ENCODE measurements at regions not wholly inside any gene's neighbourhood (a gene's known extent, or its start where the extent isn't known, plus 50 kb on each side); places are given as distances from the start of the nearest gene placed in this dataset.

GRCh38 chr10:8403711-8404371 is 349.4 kb downstream of the GATA3 start:
- POLR2A ChIA-PET (ENCODE audit: unreplicated experiment): interaction anchor here (0.6 kb wide), 1 partner anchor 210 kb away, joined by 5 read pairs; no protein-coding TSS in a partner anchor
- no CpG with 5 or more reads among the region's 4 CpGs for WGBS, 2 experiments (ENCODE audit: extremely low coverage in 2 of 2, insufficient read length in 1 of 2)
- in situ Hi-C loops (cut with MboI; ENCODE audit: low sequenced_read_pairs): no loop called here

More at GRCh38 chr10:8403711-8404371, 349.4 kb downstream of the GATA3 start:
- Histone ChIP-seq H3K23ac (ENCODE audit: low read depth, low read length) (no peak overlapping the region), H3K9me1 (ENCODE audit: insufficient read depth, low read length) (no peaks in the 10 kb centered on the region), H3K9ac (ENCODE audit: low read depth, low read length) (no peak overlapping the region), H3K4me2 (ENCODE audit: low read depth, low read length) (no peak overlapping the region), H3K4me3 (ENCODE audit: insufficient read depth, low read depth, low read length) (no peak overlapping the region), H3K56ac (ENCODE audit: extremely low read depth, insufficient read depth, low read length) (no peak overlapping the region), H3K14ac (replicated peaks; ENCODE audit: low read depth, low read length) (no peak overlapping the region), H4K91ac (ENCODE audit: insufficient read depth, low read depth, low read length) (no peak overlapping the region), H2BK5ac (ENCODE audit: low read depth, low read length, poor library complexity, severe bottlenecking) (no peak overlapping the region), H3K4ac (ENCODE audit: low read depth, low read length) (no peak overlapping the region), H4K20me1 (ENCODE audit: insufficient read depth, low read length) (no peaks in the 10 kb centered on the region), H2AK9ac (replicated peaks; ENCODE audit: low read depth, low read length, poor library complexity) (no peak overlapping the region), H2BK15ac (ENCODE audit: low read depth, low read length) (no peak overlapping the region), H4K8ac (ENCODE audit: low read depth in 2 of 2, low read length in 2 of 2) (no peak overlapping the region), H3K27ac (ENCODE audit: insufficient read depth, low read length) (no peak overlapping the region), H3K9me3 (ENCODE audit: control insufficient read depth, insufficient read depth, low read length) (peaks cover 7% of the 10 kb centered on the region; the same call in 1 of the 2 replicates), H4K5ac (ENCODE audit: low read depth, low read length) (no peak overlapping the region), H3K4me1 (ENCODE audit: control insufficient read depth, insufficient read depth, low read length) (no peaks in the 10 kb centered on the region), H2AFZ (replicated peaks; ENCODE audit: low read length, poor library complexity) (no peak overlapping the region), H3K27me3 (ENCODE audit: control insufficient read depth, insufficient read depth, low read length) (no peaks in the 10 kb centered on the region), H2AK5ac (ENCODE audit: low read depth, low read length) (no peak overlapping the region), H3K36me3 (ENCODE audit: control insufficient read depth, insufficient read depth, low read length) (no peaks in the 10 kb centered on the region), H3K18ac (ENCODE audit: low read depth, low read length) (no peak overlapping the region), H3K79me1 (ENCODE audit: low read depth in 1 of 2, low read length in 2 of 2) (no peaks in the 10 kb centered on the region), H2BK120ac (ENCODE audit: low read depth, low read length) (no peak overlapping the region), H2BK20ac (ENCODE audit: low read depth, low read length) (no peak overlapping the region)
- DNase-seq (no peak), ATAC-seq (ENCODE audit: low read depth) (no peak)
- intact Hi-C loops (cut with micrococcal nuclease): no loop called here
- CTCF ChIA-PET: no interaction called here
- no peak for TF ChIP-seq RAD21 (IDR thresholded peaks at IDR 0.05; ENCODE audit: low read length)
- TF ChIP-seq FOS (IDR thresholded peaks at IDR 0.05; ENCODE audit: low read depth, low read length): no peak
- no peak for TF ChIP-seq CEBPB (IDR thresholded peaks at IDR 0.05; ENCODE audit: low read depth, low read length)
- TF ChIP-seq RCOR1 (IDR thresholded peaks at IDR 0.05; ENCODE audit: insufficient replicate concordance, low read length): no peak
- no peak for TF ChIP-seq ELK1 (IDR thresholded peaks at IDR 0.05; ENCODE audit: borderline replicate concordance, low read depth, low read length)
- no peak for TF ChIP-seq CHD1 (IDR thresholded peaks at IDR 0.05; ENCODE audit: low read depth, low read length)
- no peak for TF ChIP-seq CTCF (conservative IDR thresholded peaks at IDR 0.05; ENCODE audit: low read depth, low read length)
- no peak for TF ChIP-seq SMC3 (IDR thresholded peaks at IDR 0.05; ENCODE audit: low read depth, low read length)
- no peak for TF ChIP-seq USF2 (IDR thresholded peaks at IDR 0.05; ENCODE audit: low read depth, low read length)
- TF ChIP-seq MXI1 (IDR thresholded peaks at IDR 0.05; ENCODE audit: borderline replicate concordance, low read depth, low read length): no peak
- no peak for TF ChIP-seq MAFK (IDR thresholded peaks at IDR 0.05; ENCODE audit: low read depth, low read length)
- no peak for TF ChIP-seq NFE2L2 (IDR thresholded peaks at IDR 0.05; ENCODE audit: low read depth, low read length)
- no peak for TF ChIP-seq POLR2A (IDR thresholded peaks at IDR 0.05; ENCODE audit: low read depth, low read length)
- TF ChIP-seq MAZ (IDR thresholded peaks at IDR 0.05; ENCODE audit: borderline replicate concordance, low read depth, low read length): no peak
- no peak for TF ChIP-seq BHLHE40 (IDR thresholded peaks at IDR 0.05; ENCODE audit: low read depth, low read length)
- no peak for TF ChIP-seq RFX5 (IDR thresholded peaks at IDR 0.05; ENCODE audit: low read depth, low read length)
- dilution Hi-C loops (cut with HindIII; ENCODE audit: low sequenced_read_pairs, unreplicated experiment): no loop called here
- no TSS peak for BruUV-seq (replicated peaks)

Data from IMR-90 (cell line).